Loucy (cell line): ENCODE measurements at regions not wholly inside any gene's neighbourhood (a gene's known extent, or its start where the extent isn't known, plus 50 kb on each side); places are given as distances from the start of the nearest gene placed in this dataset.

Experiments
- H2AFZ ChIP-seq: fragments of 200-600 bp; sonication (generic); 2 replicates; pipeline ENCODE4 v1.6.0; 2016; ENCODE audit warnings: antibody characterized with exemption, mild to moderate bottlenecking, low read length, moderate library complexity
- H3F3A ChIP-seq: fragments of 200-600 bp; 2 replicates; pipeline ENCODE4 v1.6.0; 2016; ENCODE audit warnings: antibody characterized with exemption, low read depth, mild to moderate bottlenecking
- H3K27me3 ChIP-seq: fragments of 200-600 bp; sonication (generic); 2 replicates; pipeline ENCODE4 v1.6.1; 2014; ENCODE audit warnings: low read length, mild to moderate bottlenecking; ENCODE audit not compliant: insufficient read depth, poor library complexity, severe bottlenecking
- H3K36me3 ChIP-seq: fragments of 200-600 bp; sonication (generic); 2 replicates; pipeline ENCODE4 v1.6.1; 2016; ENCODE audit warnings: low read length; ENCODE audit not compliant: insufficient read depth
- H3K4me1 ChIP-seq: fragments of 200-600 bp; sonication (generic); 2 replicates; pipeline ENCODE4 v1.5.1; 2014; ENCODE audit warnings: low read length, mild to moderate bottlenecking; ENCODE audit not compliant: insufficient read depth, poor library complexity, severe bottlenecking
- H3K4me2 ChIP-seq: fragments of 200-600 bp; sonication (generic); 2 replicates; pipeline ENCODE4 v1.6.0; 2014; ENCODE audit warnings: antibody characterized with exemption, low read length, low read depth, mild to moderate bottlenecking; ENCODE audit not compliant: poor library complexity, severe bottlenecking
- H3K4me3 ChIP-seq: fragments of 200-600 bp; sonication (generic); 2 replicates; pipeline ENCODE4 v1.5.1; 2014; ENCODE audit warnings: low read length, mild to moderate bottlenecking, mixed read lengths; ENCODE audit not compliant: poor library complexity, severe bottlenecking
- H3K79me2 ChIP-seq: fragments of 200-600 bp; sonication (generic); 2 replicates; pipeline ENCODE4 v1.6.1; 2014; ENCODE audit warnings: low read length; ENCODE audit not compliant: insufficient read depth
- H3K9ac ChIP-seq: fragments of 200-600 bp; sonication (generic); 2 replicates; pipeline ENCODE4 v1.6.0; 2014; ENCODE audit warnings: mild to moderate bottlenecking, low read depth, low read length, moderate library complexity; ENCODE audit not compliant: poor library complexity, severe bottlenecking
- H3K9me2 ChIP-seq: fragments of 200-600 bp; sonication (generic); replicated peaks from 2 replicates; pipeline ENCODE4 v1.6.1; 2016; ENCODE audit warnings: low read depth, low read length, mixed read lengths
- H3K9me3 ChIP-seq: fragments of 200-600 bp; sonication (generic); 2 replicates; pipeline ENCODE4 v1.6.1; 2014; ENCODE audit warnings: mild to moderate bottlenecking, antibody characterized with exemption, low read length, low read depth; ENCODE audit not compliant: insufficient read depth
- H4K20me1 ChIP-seq: fragments of 200-600 bp; sonication (generic); 2 replicates; pipeline ENCODE4 v1.6.0; 2014; ENCODE audit warnings: antibody characterized with exemption, low read length, mild to moderate bottlenecking; ENCODE audit not compliant: insufficient read depth, poor library complexity, severe bottlenecking
- CTCF ChIP-seq: fragments of 200-600 bp; sonication (generic); conservative IDR thresholded peaks from 2 replicates; pipeline ENCODE4 v1.5.1; 2014; ENCODE audit warnings: mild to moderate bottlenecking, antibody characterized with exemption, low read length
- EZH2phosphoT487 ChIP-seq: fragments of 200-600 bp; IDR thresholded peaks from 2 replicates; pipeline ENCODE4 v1.6.1; 2018; ENCODE audit warnings: antibody characterized with exemption, mild to moderate bottlenecking, moderate library complexity, borderline replicate concordance

GRCh38 chr10:129361676-129362376, 105.2 kb upstream of the MGMT start:
- Histone ChIP-seq H3K4me1 (no peaks in the 10 kb centered on the region), H3F3A (no peaks in the 10 kb centered on the region), H2AFZ (no peak overlapping the region), H3K36me3 (no peaks in the 10 kb centered on the region), H4K20me1 (no peaks in the 10 kb centered on the region), H3K9ac (no peak overlapping the region), H3K9me3 (peaks cover 5% of the 10 kb centered on the region; the same call in 1 of the 2 replicates), H3K27me3 (no peaks in the 10 kb centered on the region), H3K4me2 (no peak overlapping the region), H3K79me2 (no peaks in the 10 kb centered on the region), H3K9me2 (no peaks in the 10 kb centered on the region), H3K4me3 (no peak overlapping the region)
- no peak for TF ChIP-seq CTCF
- TF ChIP-seq EZH2phosphoT487: no peak

- Histone ChIP-seq H3K9me2 (no peaks in the 10 kb centered on the region), H3K4me2 (no peak overlapping the region), H3K4me3 (no peak overlapping the region), H3K36me3 (no peaks in the 10 kb centered on the region), H3K79me2 (no peaks in the 10 kb centered on the region), H3F3A (no peaks in the 10 kb centered on the region), H3K9ac (no peak overlapping the region), H3K27me3 (no peaks in the 10 kb centered on the region), H2AFZ (no peak overlapping the region), H3K4me1 (no peaks in the 10 kb centered on the region), H3K9me3 (no peaks in the 10 kb centered on the region), H4K20me1 (no peaks in the 10 kb centered on the region)
- TF ChIP-seq CTCF: no peak
- TF ChIP-seq EZH2phosphoT487: no peak
Observed at GRCh38 chr10:129364949-129365348, 102.1 kb upstream of the MGMT start.

GRCh38 chr10:129365767-129366402, 101.2 kb upstream of the MGMT start:
- no peak for TF ChIP-seq CTCF
- no peak for TF ChIP-seq EZH2phosphoT487
- Histone ChIP-seq H3F3A (no peaks in the 10 kb centered on the region), H2AFZ (no peak overlapping the region), H3K4me2 (no peak overlapping the region), H4K20me1 (no peaks in the 10 kb centered on the region), H3K4me3 (no peak overlapping the region), H3K9me3 (no peaks in the 10 kb centered on the region), H3K79me2 (no peaks in the 10 kb centered on the region), H3K4me1 (no peaks in the 10 kb centered on the region), H3K9ac (no peak overlapping the region), H3K36me3 (no peaks in the 10 kb centered on the region), H3K27me3 (no peaks in the 10 kb centered on the region), H3K9me2 (no peaks in the 10 kb centered on the region)
